GM21723 (cell line): ENCODE measurements at regions not wholly inside any gene's neighbourhood (a gene's known extent, or its start where the extent isn't known, plus 50 kb on each side); places are given as distances from the start of the nearest gene placed in this dataset.
"Not testable (repeated sequence)": the region's sequence is repeated elsewhere in the genome, so short reads cannot be mapped to it uniquely, and the experiment has no call there.

ENCODE experiments used
- ATAC-seq: cut with Tn5 transposase; IDR thresholded peaks from one replicate; pipeline ENCODE4 v1.9.1; 2021; ENCODE audit warnings: mild to moderate bottlenecking, moderate library complexity; ENCODE audit not compliant: unreplicated experiment

- ATAC-seq, result no peak
These were observed 1568.1 kb downstream of the EFNB2 start for GRCh38 chr13:104967376-104967775.

- no peak for ATAC-seq
These were observed 1573.1 kb downstream of the EFNB2 start for GRCh38 chr13:104962411-104962810.

- ATAC-seq, result no peak
These were observed 1574.2 kb downstream of the EFNB2 start for GRCh38 chr13:104961246-104961645.

GRCh38 chr13:104954210-104954609, 1581.3 kb downstream of the EFNB2 start:
- ATAC-seq, result no peak

GRCh38 chr13:104953588-104953987, 1581.9 kb downstream of the EFNB2 start:
- ATAC-seq, result no peak

GRCh38 chr13:104949840-104950740, 1585.4 kb downstream of the EFNB2 start:
- ATAC-seq, result no peak

- no peak for ATAC-seq
These were observed 1591.3 kb downstream of the EFNB2 start for GRCh38 chr13:104944176-104944575.

GRCh38 chr13:104943331-104943730, 1592.1 kb downstream of the EFNB2 start:
- no peak for ATAC-seq

- no peak for ATAC-seq
These were observed 1597.6 kb downstream of the EFNB2 start for GRCh38 chr13:104937881-104938280.

GRCh38 chr13:104936304-104936703, 1599.2 kb downstream of the EFNB2 start:
- ATAC-seq, result no peak

GRCh38 chr13:104920513-104920912, 1614.9 kb downstream of the EFNB2 start:
- not testable (repeated sequence) for ATAC-seq

GRCh38 chr13:104920091-104920490, 1615.4 kb downstream of the EFNB2 start:
- ATAC-seq, result no peak

GRCh38 chr13:104900191-104900817, 1635.2 kb downstream of the EFNB2 start:
- ATAC-seq, result no peak

- ATAC-seq, result no peak
These were observed 1637.0 kb downstream of the EFNB2 start for GRCh38 chr13:104898484-104898883.

- ATAC-seq, result no peak
These were observed 1639.9 kb downstream of the EFNB2 start for GRCh38 chr13:104895521-104895920.

- no peak for ATAC-seq
These were observed 1660.3 kb downstream of the EFNB2 start for GRCh38 chr13:104875038-104875754.

- ATAC-seq, result no peak
These were observed 1663.3 kb downstream of the EFNB2 start for GRCh38 chr13:104872153-104872552.

GRCh38 chr13:104871456-104871855, 1664.0 kb downstream of the EFNB2 start:
- ATAC-seq, result no peak

- ATAC-seq, result no peak
These were observed 1666.0 kb downstream of the EFNB2 start for GRCh38 chr13:104869501-104869900.

- ATAC-seq, result no peak
These were observed 1666.7 kb downstream of the EFNB2 start for GRCh38 chr13:104868806-104869205.

- no peak for ATAC-seq
These were observed 1679.9 kb downstream of the EFNB2 start for GRCh38 chr13:104855581-104855980.

GRCh38 chr13:104854698-104855097, 1680.8 kb downstream of the EFNB2 start:
- no peak for ATAC-seq
